ENCODE measurements at regions not wholly inside any gene's neighbourhood (a gene's known extent, or its start where the extent isn't known, plus 50 kb on each side); places are given as distances from the start of the nearest gene placed in this dataset.

- H2AFZ ChIP-seq (replicated peaks; ENCODE audit: low read length, poor library complexity) = no peak overlapping the region
- H3K4me2 ChIP-seq (ENCODE audit: low read depth, low read length) = no peak overlapping the region
- no peak overlapping the region for H3K14ac ChIP-seq (replicated peaks; ENCODE audit: low read depth, low read length)
- H3K4ac ChIP-seq (ENCODE audit: low read depth, low read length) = no peak overlapping the region
- H4K5ac ChIP-seq (ENCODE audit: low read depth, low read length) = no peak overlapping the region
- ATAC-seq (ENCODE audit: low read depth) (no peak), DNase-seq (no peak)
- no peak overlapping the region for H3K18ac ChIP-seq (ENCODE audit: low read depth, low read length)
- TF ChIP-seq FOS (IDR thresholded peaks at IDR 0.05; ENCODE audit: low read depth, low read length) (no peak), BHLHE40 (IDR thresholded peaks at IDR 0.05; ENCODE audit: low read depth, low read length) (no peak), MXI1 (IDR thresholded peaks at IDR 0.05; ENCODE audit: borderline replicate concordance, low read depth, low read length) (no peak)
- H2AK5ac ChIP-seq (ENCODE audit: low read depth, low read length) = no peak overlapping the region
- H2AK9ac ChIP-seq (replicated peaks; ENCODE audit: low read depth, low read length, poor library complexity) = no peak overlapping the region
- no peaks in the 10 kb centered on the region for H3K9me1 ChIP-seq (ENCODE audit: insufficient read depth, low read length)
- H3K9ac ChIP-seq (ENCODE audit: low read depth, low read length) = no peak overlapping the region
- H2BK5ac ChIP-seq (ENCODE audit: low read depth, low read length, poor library complexity, severe bottlenecking) = no peak overlapping the region
- dilution Hi-C loops (cut with HindIII; ENCODE audit: low sequenced_read_pairs, unreplicated experiment) (no loop called here), in situ Hi-C loops (cut with MboI; ENCODE audit: low sequenced_read_pairs) (no loop called here), intact Hi-C loops (cut with micrococcal nuclease) (no loop called here)
- no peak overlapping the region for H3K56ac ChIP-seq (ENCODE audit: extremely low read depth, insufficient read depth, low read length)
- H3K23ac ChIP-seq (ENCODE audit: low read depth, low read length) = no peak overlapping the region
- H4K20me1 ChIP-seq (ENCODE audit: insufficient read depth, low read length) = no peaks in the 10 kb centered on the region
- H2BK15ac ChIP-seq (ENCODE audit: low read depth, low read length) = no peak overlapping the region
- H3K4me3 ChIP-seq (ENCODE audit: insufficient read depth, low read depth, low read length) = no peak overlapping the region
- no TSS peak for BruUV-seq (replicated peaks)
- no peak overlapping the region for H4K8ac ChIP-seq (ENCODE audit: low read depth in 2 of 2, low read length in 2 of 2)
- no peaks in the 10 kb centered on the region for H3K79me1 ChIP-seq (ENCODE audit: low read depth in 1 of 2, low read length in 2 of 2)
- POLR2A ChIA-PET (ENCODE audit: unreplicated experiment) = no interaction called here
- no peaks in the 10 kb centered on the region for H3K36me3 ChIP-seq (ENCODE audit: control insufficient read depth, insufficient read depth, low read length)
- no peak overlapping the region for H4K91ac ChIP-seq (ENCODE audit: insufficient read depth, low read depth, low read length)
- no peak overlapping the region for H2BK120ac ChIP-seq (ENCODE audit: low read depth, low read length)
- no peaks in the 10 kb centered on the region for H3K4me1 ChIP-seq (ENCODE audit: control insufficient read depth, insufficient read depth, low read length)
- no peaks in the 10 kb centered on the region for H3K9me3 ChIP-seq (ENCODE audit: control insufficient read depth, insufficient read depth, low read length)
- CTCF ChIA-PET = no interaction called here
- no peaks in the 10 kb centered on the region for H3K27me3 ChIP-seq (ENCODE audit: control insufficient read depth, insufficient read depth, low read length)
- WGBS, 2 experiments (ENCODE audit: extremely low coverage in 2 of 2, insufficient read length in 1 of 2) = no CpG with 5 or more reads among the region's 1 CpG
- H2BK20ac ChIP-seq (ENCODE audit: low read depth, low read length) = no peak overlapping the region
- no peak overlapping the region for H3K27ac ChIP-seq (ENCODE audit: insufficient read depth, low read length)
Measured at GRCh38 chr2:66721776-66722175, 286.9 kb downstream of the MEIS1 start.

All from IMR-90 (cell line).